ENCODE measurements at regions not wholly inside any gene's neighbourhood (a gene's known extent, or its start where the extent isn't known, plus 50 kb on each side); places are given as distances from the start of the nearest gene placed in this dataset.

DNA sequence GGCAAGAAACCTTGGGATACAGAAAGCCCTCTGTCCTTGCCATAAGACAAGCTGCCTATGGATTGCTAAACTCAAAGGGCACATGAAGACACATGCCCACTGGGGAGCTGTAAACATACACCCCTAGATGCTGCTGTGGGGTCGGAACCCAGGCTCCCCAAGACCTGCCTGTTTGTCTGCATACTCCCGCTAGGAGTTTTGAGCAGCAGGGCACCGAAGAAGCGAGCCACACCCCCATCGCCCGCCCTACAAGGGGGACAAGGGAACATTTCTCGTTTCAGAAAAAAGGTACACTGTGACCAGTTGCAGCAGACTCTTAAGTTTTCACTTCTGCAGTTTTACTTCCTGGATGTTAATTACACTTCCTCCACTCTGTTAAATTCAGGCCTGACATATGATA is 680.2 kb upstream of the GHITM start:
- no peak for DNase-seq (ENCODE audit: extremely low spot score, unreplicated experiment)
- Mint-ChIP-seq H3K27me3 (ENCODE audit: unreplicated experiment) (no peaks in the 10 kb centered on the region), H3K4me3 (ENCODE audit: unreplicated experiment) (no peak overlapping the region), H3K4me1 (ENCODE audit: unreplicated experiment) (no peaks in the 10 kb centered on the region), H3K27ac (ENCODE audit: unreplicated experiment) (no peak overlapping the region), H3K9me3 (ENCODE audit: unreplicated experiment) (no peaks in the 10 kb centered on the region), H3K36me3 (ENCODE audit: unreplicated experiment) (no peaks in the 10 kb centered on the region)
- TF ChIP-seq, protein P1, sequence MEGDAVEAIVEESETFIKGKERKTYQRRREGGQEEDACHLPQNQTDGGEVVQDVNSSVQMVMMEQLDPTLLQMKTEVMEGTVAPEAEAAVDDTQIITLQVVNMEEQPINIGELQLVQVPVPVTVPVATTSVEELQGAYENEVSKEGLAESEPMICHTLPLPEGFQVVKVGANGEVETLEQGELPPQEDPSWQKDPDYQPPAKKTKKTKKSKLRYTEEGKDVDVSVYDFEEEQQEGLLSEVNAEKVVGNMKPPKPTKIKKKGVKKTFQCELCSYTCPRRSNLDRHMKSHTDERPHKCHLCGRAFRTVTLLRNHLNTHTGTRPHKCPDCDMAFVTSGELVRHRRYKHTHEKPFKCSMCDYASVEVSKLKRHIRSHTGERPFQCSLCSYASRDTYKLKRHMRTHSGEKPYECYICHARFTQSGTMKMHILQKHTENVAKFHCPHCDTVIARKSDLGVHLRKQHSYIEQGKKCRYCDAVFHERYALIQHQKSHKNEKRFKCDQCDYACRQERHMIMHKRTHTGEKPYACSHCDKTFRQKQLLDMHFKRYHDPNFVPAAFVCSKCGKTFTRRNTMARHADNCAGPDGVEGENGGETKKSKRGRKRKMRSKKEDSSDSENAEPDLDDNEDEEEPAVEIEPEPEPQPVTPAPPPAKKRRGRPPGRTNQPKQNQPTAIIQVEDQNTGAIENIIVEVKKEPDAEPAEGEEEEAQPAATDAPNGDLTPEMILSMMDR (IDR thresholded peaks at IDR 0.05), result no peak

DNA sequence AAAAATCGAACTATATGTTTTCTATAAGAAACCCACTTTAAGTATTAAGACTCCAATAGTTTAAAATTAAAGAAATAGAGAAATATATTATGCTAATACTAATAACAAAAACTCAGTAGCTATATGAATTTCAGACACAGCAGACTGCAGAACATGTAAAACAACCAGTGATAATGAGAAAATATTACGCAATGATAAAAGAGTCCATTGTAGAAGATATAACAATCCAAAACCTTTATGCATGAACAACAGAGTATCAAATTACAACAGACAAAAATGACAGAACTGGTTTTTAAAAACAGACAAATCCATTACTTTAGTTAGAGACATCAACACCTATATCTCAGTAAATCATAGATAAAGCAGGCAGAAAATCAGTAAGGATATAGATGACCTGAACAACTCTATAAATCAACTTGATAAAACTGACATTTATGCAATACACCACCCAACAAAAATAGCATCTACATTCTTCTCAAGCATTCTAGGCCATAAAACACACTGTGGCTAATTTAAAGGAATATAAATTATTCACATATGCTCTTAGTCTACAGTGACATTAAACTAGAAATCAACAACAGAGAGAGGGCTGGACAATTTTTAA is 669.5 kb upstream of the GHITM start:
- Mint-ChIP-seq H3K27ac (ENCODE audit: unreplicated experiment) (no peak overlapping the region), H3K36me3 (ENCODE audit: unreplicated experiment) (peaks cover 2% of the 10 kb centered on the region), H3K9me3 (ENCODE audit: unreplicated experiment) (peaks cover 20% of the 10 kb centered on the region), H3K4me1 (ENCODE audit: unreplicated experiment) (no peaks in the 10 kb centered on the region), H3K27me3 (ENCODE audit: unreplicated experiment) (peaks cover 2% of the 10 kb centered on the region), H3K4me3 (ENCODE audit: unreplicated experiment) (no peak overlapping the region)
- TF ChIP-seq, protein P1 (IDR thresholded peaks at IDR 0.05), result no peak
- DNase-seq (ENCODE audit: extremely low spot score, unreplicated experiment), result no peak

DNA sequence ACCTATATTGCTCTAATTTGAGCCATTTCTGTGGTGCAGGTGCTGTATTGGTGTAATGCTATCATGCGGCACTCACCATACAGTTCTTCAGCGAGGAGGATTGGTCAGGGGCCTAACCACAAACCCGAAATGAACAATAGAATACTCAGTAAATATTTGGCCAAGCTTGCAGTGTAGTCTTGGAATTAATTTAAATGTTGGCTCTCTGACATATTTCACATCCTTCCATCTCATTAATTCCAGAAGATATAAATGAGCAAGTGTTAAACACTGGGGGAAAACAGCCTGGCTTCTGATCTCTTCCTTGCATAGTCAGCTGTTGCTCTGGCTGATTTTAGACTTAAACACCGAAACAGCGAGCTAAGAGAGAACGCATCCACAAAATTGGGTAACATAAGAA is 663.1 kb upstream of the GHITM start:
- TF ChIP-seq, protein P1 (IDR thresholded peaks at IDR 0.05), result no peak
- no peak for DNase-seq (ENCODE audit: extremely low spot score, unreplicated experiment)
- Mint-ChIP-seq H3K4me1 (ENCODE audit: unreplicated experiment) (no peaks in the 10 kb centered on the region), H3K27me3 (ENCODE audit: unreplicated experiment) (no peaks in the 10 kb centered on the region), H3K36me3 (ENCODE audit: unreplicated experiment) (no peaks in the 10 kb centered on the region), H3K4me3 (ENCODE audit: unreplicated experiment) (no peak overlapping the region), H3K27ac (ENCODE audit: unreplicated experiment) (no peak overlapping the region), H3K9me3 (ENCODE audit: unreplicated experiment) (peaks cover 14% of the 10 kb centered on the region)

DNA sequence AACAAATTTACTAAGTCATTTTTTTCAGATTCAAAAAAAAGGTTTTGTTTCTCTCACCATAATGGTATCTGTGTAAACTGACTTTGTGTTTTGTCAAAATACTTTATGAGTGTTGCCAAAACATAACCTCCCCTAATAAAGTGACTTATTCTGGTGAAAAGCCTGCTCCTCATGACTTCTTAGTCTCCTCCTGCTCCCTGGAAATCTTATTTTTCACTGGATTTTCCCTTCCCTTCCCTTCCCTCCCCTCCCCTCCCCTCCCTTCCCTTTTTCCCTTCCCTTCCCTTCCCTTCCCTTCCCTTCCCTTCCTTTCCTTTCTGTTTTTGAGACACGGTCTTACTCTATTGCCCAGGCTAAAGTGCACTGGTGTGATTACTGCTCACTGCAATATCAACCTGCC is 650.1 kb upstream of the GHITM start:
- no peak overlapping the region for H3K4me3 Mint-ChIP-seq (ENCODE audit: unreplicated experiment)
- no peaks in the 10 kb centered on the region for H3K36me3 Mint-ChIP-seq (ENCODE audit: unreplicated experiment)
- no peaks in the 10 kb centered on the region for H3K27me3 Mint-ChIP-seq (ENCODE audit: unreplicated experiment)
- no peak for DNase-seq (ENCODE audit: extremely low spot score, unreplicated experiment)
- no peak overlapping the region for H3K27ac Mint-ChIP-seq (ENCODE audit: unreplicated experiment)
- peaks cover 13% of the 10 kb centered on the region for H3K4me1 Mint-ChIP-seq (ENCODE audit: unreplicated experiment)
- TF ChIP-seq, protein P1 (IDR thresholded peaks at IDR 0.05), result no peak
- no peaks in the 10 kb centered on the region for H3K9me3 Mint-ChIP-seq (ENCODE audit: unreplicated experiment)

DNA sequence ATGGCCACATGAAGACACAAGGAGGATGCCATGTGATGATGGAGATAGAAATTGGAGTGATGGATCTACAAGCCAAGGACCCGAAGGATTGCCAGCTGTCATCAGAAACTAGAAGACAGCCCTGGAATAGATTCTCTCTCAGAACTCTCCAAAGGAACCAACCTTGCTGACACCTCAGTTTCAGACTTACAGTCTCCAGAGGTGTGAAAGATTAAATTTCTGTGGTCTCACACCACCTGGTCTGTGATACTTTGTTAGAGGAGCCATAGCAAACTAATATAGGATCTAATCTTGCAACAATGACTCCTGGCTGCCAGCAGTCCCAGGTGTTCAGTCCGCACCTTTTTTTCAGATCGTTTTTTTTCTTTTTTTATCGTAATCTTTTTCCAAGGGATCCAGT is 647.3 kb upstream of the GHITM start:
- Mint-ChIP-seq H3K27ac (ENCODE audit: unreplicated experiment) (no peak overlapping the region), H3K36me3 (ENCODE audit: unreplicated experiment) (no peaks in the 10 kb centered on the region), H3K4me3 (ENCODE audit: unreplicated experiment) (no peak overlapping the region), H3K27me3 (ENCODE audit: unreplicated experiment) (no peaks in the 10 kb centered on the region), H3K9me3 (ENCODE audit: unreplicated experiment) (peaks cover 3% of the 10 kb centered on the region), H3K4me1 (ENCODE audit: unreplicated experiment) (peaks cover 13% of the 10 kb centered on the region)
- no peak for DNase-seq (ENCODE audit: extremely low spot score, unreplicated experiment)
- TF ChIP-seq, protein P1 (IDR thresholded peaks at IDR 0.05), result no peak

All from osteocyte (in vitro differentiated cells).